Chondrocyte (in vitro differentiated cells): ENCODE measurements at regions not wholly inside any gene's neighbourhood (a gene's known extent, or its start where the extent isn't known, plus 50 kb on each side); places are given as distances from the start of the nearest gene placed in this dataset.

Source experiments
- DNase-seq: peaks from one replicate; pipeline ENCODE4 v3.0.0; 2021; ENCODE audit warnings: mixed read lengths, low spot score
- H3K27ac Mint-ChIP-seq: one replicate; pipeline ENCODE4 v1.8.0; 2021; ENCODE audit warnings: mild to moderate bottlenecking, moderate library complexity, mixed read lengths; ENCODE audit not compliant: unreplicated experiment
- H3K27me3 Mint-ChIP-seq: 2 replicates; pipeline ENCODE4 v1.8.0; 2021; ENCODE audit warnings: low read depth, mixed read lengths
- H3K36me3 Mint-ChIP-seq: 2 replicates; pipeline ENCODE4 v1.8.0; 2021; ENCODE audit warnings: low read depth, mixed read lengths
- H3K4me1 Mint-ChIP-seq: 2 replicates; pipeline ENCODE4 v1.8.0; 2021; ENCODE audit warnings: low read depth, mild to moderate bottlenecking, mixed read lengths
- H3K4me3 Mint-ChIP-seq: one replicate; pipeline ENCODE4 v1.8.0; 2021; ENCODE audit warnings: mild to moderate bottlenecking, moderate library complexity, mixed read lengths; ENCODE audit not compliant: unreplicated experiment
- H3K9me3 Mint-ChIP-seq: 2 replicates; pipeline ENCODE4 v1.8.0; 2021; ENCODE audit warnings: low read depth, mixed read lengths
- CTCF ChIP-seq: fragments of 200-600 bp; sonication (generic); IDR thresholded peaks from 2 replicates; pipeline ENCODE4 v1.5.0; 2021; ENCODE audit warnings: antibody characterized with exemption, mild to moderate bottlenecking, moderate library complexity

- peaks cover 5% of the 10 kb centered on the region for H3K27me3 Mint-ChIP-seq
- no peaks in the 10 kb centered on the region for H3K4me1 Mint-ChIP-seq
- no peak overlapping the region for H3K27ac Mint-ChIP-seq
- H3K36me3 Mint-ChIP-seq, result no peaks in the 10 kb centered on the region
- TF ChIP-seq CTCF, result no peak
- DNase-seq, result no peak
- no peaks in the 10 kb centered on the region for H3K9me3 Mint-ChIP-seq
- no peak overlapping the region for H3K4me3 Mint-ChIP-seq
These were observed 478.0 kb downstream of the PDHA2 start for GRCh38 chr4:96317891-96318290.

GRCh38 chr4:96326846-96327245 is 487.0 kb downstream of the PDHA2 start:
- H3K4me3 Mint-ChIP-seq, result no peak overlapping the region
- peaks cover 9% of the 10 kb centered on the region for H3K9me3 Mint-ChIP-seq
- DNase-seq, result no peak
- no peaks in the 10 kb centered on the region for H3K4me1 Mint-ChIP-seq
- H3K27me3 Mint-ChIP-seq, result no peaks in the 10 kb centered on the region
- no peaks in the 10 kb centered on the region for H3K36me3 Mint-ChIP-seq
- H3K27ac Mint-ChIP-seq, result no peak overlapping the region
- TF ChIP-seq CTCF, result no peak

GRCh38 chr4:96342196-96342595 is 502.3 kb downstream of the PDHA2 start:
- no peak for TF ChIP-seq CTCF
- no peak for DNase-seq
- peaks cover 3% of the 10 kb centered on the region for H3K36me3 Mint-ChIP-seq
- no peaks in the 10 kb centered on the region for H3K4me1 Mint-ChIP-seq
- peaks cover 9% of the 10 kb centered on the region for H3K9me3 Mint-ChIP-seq
- H3K4me3 Mint-ChIP-seq, result no peak overlapping the region
- H3K27me3 Mint-ChIP-seq, result no peaks in the 10 kb centered on the region
- no peak overlapping the region for H3K27ac Mint-ChIP-seq

GRCh38 chr4:96342790-96343455 is 503.0 kb downstream of the PDHA2 start:
- H3K4me3 Mint-ChIP-seq, result no peak overlapping the region
- TF ChIP-seq CTCF, result no peak
- H3K27me3 Mint-ChIP-seq, result no peaks in the 10 kb centered on the region
- no peaks in the 10 kb centered on the region for H3K4me1 Mint-ChIP-seq
- peaks cover 10% of the 10 kb centered on the region for H3K9me3 Mint-ChIP-seq
- peaks cover 3% of the 10 kb centered on the region for H3K36me3 Mint-ChIP-seq
- no peak for DNase-seq
- no peak overlapping the region for H3K27ac Mint-ChIP-seq

GRCh38 chr4:96343836-96344235 is 503.9 kb downstream of the PDHA2 start:
- no peak for DNase-seq
- Mint-ChIP-seq H3K27me3 (no peaks in the 10 kb centered on the region), H3K27ac (no peak overlapping the region), H3K9me3 (peaks cover 9% of the 10 kb centered on the region), H3K36me3 (peaks cover 2% of the 10 kb centered on the region), H3K4me1 (no peaks in the 10 kb centered on the region), H3K4me3 (no peak overlapping the region)
- no peak for TF ChIP-seq CTCF
